PC-3 (cell line): ENCODE measurements at regions not wholly inside any gene's neighbourhood (a gene's known extent, or its start where the extent isn't known, plus 50 kb on each side); places are given as distances from the start of the nearest gene placed in this dataset.
"Not testable (repeated sequence)": the region's sequence is repeated elsewhere in the genome, so short reads cannot be mapped to it uniquely, and the experiment has no call there.

Source experiments
- ATAC-seq: fragments of 200-7000 bp; cut with Tn5 transposase; 2 replicates; pipeline ENCODE4 v1.9.1; 2020; ENCODE audit warnings: mild to moderate bottlenecking, moderate library complexity
- BruUV-seq: library from RNA; stranded (reverse); fragments of 400-500 nt; replicated peaks from 2 replicates; lab custom pipeline; 2021; lab: Mats Ljungman, UMichigan
- CTCF ChIA-PET: fragments of 300-600 bp; sonication (Branson Sonifier 250); formaldehyde crosslinking; loops from one replicate; lab custom pipeline; 2022; ENCODE audit warnings: antibody characterized with exemption; lab: Charles Lee
- POLR2A ChIA-PET: fragments of 300-600 bp; sonication (Branson Sonifier 250); formaldehyde crosslinking; loops from one replicate; lab custom pipeline; 2022; ENCODE audit warnings: antibody characterized with exemption; ENCODE audit not compliant: unreplicated experiment; lab: Charles Lee
- DNase-seq: peaks from one replicate; pipeline ENCODE4 v3.0.0-alpha.2; 2015
- H2AFZ ChIP-seq: fragments of 300-600 bp; sonication (generic); 2 replicates; pipeline ENCODE4 v1.6.0; 2016; ENCODE audit warnings: antibody characterized with exemption, low read length
- H3F3A ChIP-seq: fragments of 300-600 bp; sonication (generic); one replicate; pipeline ENCODE4 v1.6.0; 2017; ENCODE audit warnings: antibody characterized with exemption, low read length, control low read depth, mild to moderate bottlenecking; ENCODE audit not compliant: unreplicated experiment
- H3K27ac ChIP-seq: fragments of 300-600 bp; sonication (generic); 2 replicates; pipeline ENCODE4 v1.5.1; 2016; ENCODE audit warnings: mild to moderate bottlenecking, low read length
- H3K27me3 ChIP-seq: fragments of 300-600 bp; sonication (generic); 2 replicates; pipeline ENCODE4 v1.6.1; 2016; ENCODE audit warnings: low read length, mixed read lengths
- H3K36me3 ChIP-seq: fragments of 300-600 bp; sonication (generic); 2 replicates; pipeline ENCODE4 v1.6.1; 2016; ENCODE audit warnings: low read depth, mixed run types, low read length, mixed read lengths
- H3K4me1 ChIP-seq: fragments of 300-600 bp; sonication (generic); 2 replicates; pipeline ENCODE4 v1.5.1; 2016; ENCODE audit warnings: low read length; ENCODE audit not compliant: insufficient read depth
- H3K4me2 ChIP-seq: fragments of 300-600 bp; sonication (generic); 2 replicates; pipeline ENCODE4 v1.6.0; 2016; ENCODE audit warnings: low read length
- H3K4me3 ChIP-seq: fragments of 300-600 bp; sonication (generic); 2 replicates; pipeline ENCODE4 v1.5.1; 2016; ENCODE audit warnings: mild to moderate bottlenecking, low read length, mixed read lengths
- H3K79me2 ChIP-seq: fragments of 300-600 bp; sonication (generic); 2 replicates; pipeline ENCODE4 v1.6.1; 2017; ENCODE audit warnings: low read length, mixed read lengths
- H3K9ac ChIP-seq: fragments of 300-600 bp; sonication (generic); 2 replicates; pipeline ENCODE4 v1.6.0; 2016; ENCODE audit warnings: mild to moderate bottlenecking, low read length
- H3K9me2 ChIP-seq: fragments of 300-600 bp; sonication (generic); replicated peaks from 2 replicates; pipeline ENCODE4 v1.6.1; 2016; ENCODE audit warnings: mixed run types, low read length, mixed read lengths
- H3K9me3 ChIP-seq: fragments of 300-600 bp; sonication (generic); 2 replicates; pipeline ENCODE4 v1.6.1; 2016; ENCODE audit warnings: low read length, mixed read lengths
- H4K20me1 ChIP-seq: fragments of 300-600 bp; sonication (generic); 2 replicates; pipeline ENCODE4 v1.6.1; 2016; ENCODE audit warnings: low read length, mixed read lengths
- intact Hi-C: fragments of 100-400 bp; cut with micrococcal nuclease; formaldehyde crosslinking; loops from 2 replicates; pipeline ENCODE4 v1.9.0; 2023

- H3K79me2 ChIP-seq, H3F3A ChIP-seq, H2AFZ ChIP-seq, H3K9me2 ChIP-seq, ATAC-seq, H3K36me3 ChIP-seq, BruUV-seq, H3K4me2 ChIP-seq, H3K4me3 ChIP-seq, intact Hi-C loops, H3K27ac ChIP-seq, H3K27me3 ChIP-seq, CTCF ChIA-PET, POLR2A ChIA-PET, H4K20me1 ChIP-seq, H3K4me1 ChIP-seq, H3K9me3 ChIP-seq, DNase-seq, H3K9ac ChIP-seq: not testable (repeated sequence)
These were observed 71.6 kb upstream of the LRRC37A2 start for GRCh38 chr17:46440665-46441064.

- H3K9me2 ChIP-seq, H3K9ac ChIP-seq, H3K36me3 ChIP-seq, ATAC-seq, H3K79me2 ChIP-seq, H3K4me2 ChIP-seq, H3K4me1 ChIP-seq, H4K20me1 ChIP-seq, H3K27me3 ChIP-seq, BruUV-seq, H3F3A ChIP-seq, CTCF ChIA-PET, H3K9me3 ChIP-seq, intact Hi-C loops, POLR2A ChIA-PET, H3K4me3 ChIP-seq, H2AFZ ChIP-seq, DNase-seq, H3K27ac ChIP-seq: not testable (repeated sequence)
These were observed 73.0 kb upstream of the ARL17B start for GRCh38 chr17:46434450-46435062.

GRCh38 chr17:46430300-46430699 lies 68.7 kb upstream of the ARL17B start:
- ATAC-seq, BruUV-seq, H3K4me2 ChIP-seq: not testable (repeated sequence)

GRCh38 chr17:46429675-46430074 lies 68.1 kb upstream of the ARL17B start:
- H3K9ac ChIP-seq, ATAC-seq, H3F3A ChIP-seq, H3K27ac ChIP-seq, H2AFZ ChIP-seq, H3K9me2 ChIP-seq, H3K9me3 ChIP-seq, H3K36me3 ChIP-seq, H4K20me1 ChIP-seq, DNase-seq, H3K79me2 ChIP-seq, BruUV-seq, intact Hi-C loops, H3K27me3 ChIP-seq, CTCF ChIA-PET, H3K4me2 ChIP-seq, POLR2A ChIA-PET, H3K4me1 ChIP-seq, H3K4me3 ChIP-seq: not testable (repeated sequence)

More at GRCh38 chr17:46430300-46430699, 68.7 kb upstream of the ARL17B start:
- H4K20me1 ChIP-seq, DNase-seq, H3K4me3 ChIP-seq, H3F3A ChIP-seq, H3K9ac ChIP-seq, CTCF ChIA-PET, H3K4me1 ChIP-seq, H3K27me3 ChIP-seq, H3K9me2 ChIP-seq, H3K79me2 ChIP-seq, H3K9me3 ChIP-seq, POLR2A ChIA-PET, H3K27ac ChIP-seq, intact Hi-C loops, H3K36me3 ChIP-seq, H2AFZ ChIP-seq: not testable (repeated sequence)

GRCh38 chr17:46424187-46424884 lies 62.8 kb upstream of the ARL17B start:
- POLR2A ChIA-PET: not testable (repeated sequence)

GRCh38 chr17:46417907-46418306 lies 56.3 kb upstream of the ARL17B start:
- H3K79me2 ChIP-seq, H3K27me3 ChIP-seq, H3K27ac ChIP-seq, H3K9me3 ChIP-seq, POLR2A ChIA-PET, H4K20me1 ChIP-seq, H3K4me2 ChIP-seq, H2AFZ ChIP-seq, BruUV-seq, H3K4me1 ChIP-seq, H3K36me3 ChIP-seq, H3K9me2 ChIP-seq, H3K9ac ChIP-seq, CTCF ChIA-PET, H3K4me3 ChIP-seq, intact Hi-C loops, H3F3A ChIP-seq, ATAC-seq: not testable (repeated sequence)
- DNase-seq: peak; percentile 1

More at GRCh38 chr17:46424187-46424884, 62.8 kb upstream of the ARL17B start:
- intact Hi-C loops, H4K20me1 ChIP-seq, H3K9me3 ChIP-seq, H3K79me2 ChIP-seq, ATAC-seq, H3K27ac ChIP-seq, DNase-seq, H3K4me3 ChIP-seq, H3K9ac ChIP-seq, H3K36me3 ChIP-seq, BruUV-seq, CTCF ChIA-PET, H3K4me2 ChIP-seq, H2AFZ ChIP-seq, H3F3A ChIP-seq, H3K9me2 ChIP-seq, H3K27me3 ChIP-seq, H3K4me1 ChIP-seq: not testable (repeated sequence)
